Stimulated activated naive CD4-positive, alpha-beta T cell (primary cell): ENCODE measurements at regions not wholly inside any gene's neighbourhood (a gene's known extent, or its start where the extent isn't known, plus 50 kb on each side); places are given as distances from the start of the nearest gene placed in this dataset.

Experiments
- DNase-seq, 6 experiments: peaks; one replicate each; lab custom pipeline; 2025; lab: John Stamatoyannopoulos, UW

DNA sequence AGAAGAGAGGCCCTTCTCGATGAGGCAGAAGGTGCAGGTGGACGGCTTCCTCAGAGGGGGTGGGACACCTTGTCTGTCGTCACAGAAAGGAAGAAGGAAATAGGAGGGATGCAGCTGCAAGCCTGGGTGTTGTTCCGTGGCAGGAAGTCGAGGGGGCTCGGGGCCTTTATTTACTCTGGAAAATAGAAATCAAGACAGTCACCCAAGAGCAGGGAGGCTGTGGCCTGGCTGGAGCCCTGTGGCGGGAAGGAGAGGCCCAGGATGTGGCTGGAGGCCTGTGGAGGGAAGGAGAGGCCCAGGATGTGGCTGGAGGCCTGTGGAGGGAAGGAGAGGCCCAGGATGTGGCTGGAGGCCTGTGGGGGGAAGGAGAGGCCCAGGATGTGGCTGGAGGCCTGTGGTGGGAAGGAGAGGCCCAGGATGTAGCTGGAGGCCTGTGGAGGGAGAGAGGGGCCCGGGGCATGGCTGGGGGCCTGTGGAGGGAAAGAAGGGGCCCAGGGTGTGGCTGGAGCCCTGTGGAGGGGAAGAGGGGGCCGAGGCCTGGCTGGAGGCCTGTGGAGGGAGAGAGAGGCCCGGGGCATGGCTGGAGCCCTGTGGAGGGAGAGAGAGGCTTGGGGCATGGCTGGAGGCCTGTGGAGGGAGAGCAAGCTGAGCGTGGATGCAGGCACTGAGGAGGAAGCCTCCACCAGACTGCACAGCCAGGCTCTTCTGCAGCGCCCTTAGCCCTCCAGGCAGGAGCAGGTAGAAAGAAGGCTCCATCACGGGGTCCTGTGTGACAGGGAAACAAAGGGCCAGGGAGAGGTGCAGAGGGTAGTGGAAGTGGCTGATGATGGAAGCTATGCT is 97.3 kb upstream of the SFMBT2 start:
- DNase-seq: peak in 3 of 6 experiments; percentile 22 to 57 (median 50)

DNA sequence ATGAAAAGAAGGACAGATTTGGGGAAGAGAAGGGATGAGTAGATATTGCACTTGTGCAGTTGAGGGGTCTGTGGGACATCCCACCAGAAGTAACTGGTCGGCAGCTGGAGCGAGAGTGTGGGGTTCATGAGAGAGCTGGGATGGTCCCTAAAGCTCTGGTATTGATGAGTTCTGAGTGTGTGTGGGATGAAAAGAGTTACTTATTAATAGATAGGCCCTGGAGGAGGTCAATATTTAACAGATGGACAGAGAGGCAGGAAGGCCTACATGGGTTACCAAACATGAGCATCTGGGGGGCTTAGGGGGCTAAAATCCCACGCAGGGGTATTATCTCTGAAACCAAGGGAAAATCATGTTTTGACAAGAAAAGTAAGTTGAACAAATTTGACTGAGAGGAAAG is 95.7 kb upstream of the SFMBT2 start:
- no peak for DNase-seq

DNA sequence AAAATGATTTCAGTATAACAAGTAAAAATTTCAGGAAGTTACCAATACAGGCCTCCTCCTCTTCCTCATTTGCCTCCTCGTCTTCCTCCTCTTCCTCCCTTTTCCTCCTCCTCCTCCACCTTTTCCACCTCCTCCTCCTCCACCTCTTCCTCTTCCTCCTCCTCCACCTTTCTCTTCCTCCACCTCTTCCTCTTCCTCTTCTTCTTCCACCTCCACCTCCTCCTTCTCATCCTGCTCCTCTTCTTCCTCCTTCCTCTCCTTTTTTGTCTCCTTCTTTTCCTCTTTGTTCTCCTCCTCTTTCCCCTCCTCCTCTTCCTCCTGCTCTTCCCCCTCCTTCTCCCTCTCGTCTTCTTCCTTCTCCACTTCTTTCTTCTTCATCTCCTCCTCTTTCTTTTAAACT is 94.4 kb upstream of the SFMBT2 start:
- DNase-seq: no peak

DNA sequence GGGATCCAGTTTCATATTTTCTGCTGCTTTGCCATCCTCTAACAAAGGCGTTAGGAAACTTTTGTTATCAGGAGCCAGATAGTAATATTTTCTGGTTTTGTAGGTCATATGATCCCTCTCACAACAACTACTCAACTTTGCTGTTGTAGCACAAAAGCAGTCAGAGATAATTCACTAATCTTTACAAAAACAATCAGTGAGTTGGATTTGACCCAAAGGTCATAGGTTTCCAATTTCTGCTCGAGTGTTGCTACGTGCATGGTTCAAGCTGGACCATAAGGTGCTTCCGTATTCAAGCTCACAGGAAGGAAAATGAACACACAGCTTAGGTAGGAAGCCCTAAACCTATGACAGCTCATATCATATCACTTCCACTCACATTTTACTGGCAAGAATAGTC is 92.4 kb upstream of the SFMBT2 start:
- no peak for DNase-seq

DNA sequence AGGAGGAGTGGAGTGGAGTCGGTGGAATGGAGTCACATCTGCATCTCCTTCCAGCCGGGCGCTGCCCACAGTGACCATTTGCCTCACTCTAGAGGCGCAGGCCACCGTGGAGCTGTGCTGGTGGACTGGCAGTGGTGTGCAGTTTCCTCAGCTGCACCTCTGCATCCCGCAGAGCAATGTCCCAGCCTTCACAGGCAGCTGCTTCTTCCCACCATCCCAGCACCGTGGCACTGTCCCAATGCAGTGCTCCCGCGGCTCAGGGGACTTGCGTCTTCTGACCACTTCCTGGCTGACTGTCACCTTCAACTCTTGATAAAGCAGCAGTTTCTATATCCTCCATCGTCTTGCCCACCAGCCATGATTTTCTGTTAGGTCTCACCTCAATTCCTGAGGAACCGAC is 90.3 kb upstream of the SFMBT2 start:
- DNase-seq: no peak

DNA sequence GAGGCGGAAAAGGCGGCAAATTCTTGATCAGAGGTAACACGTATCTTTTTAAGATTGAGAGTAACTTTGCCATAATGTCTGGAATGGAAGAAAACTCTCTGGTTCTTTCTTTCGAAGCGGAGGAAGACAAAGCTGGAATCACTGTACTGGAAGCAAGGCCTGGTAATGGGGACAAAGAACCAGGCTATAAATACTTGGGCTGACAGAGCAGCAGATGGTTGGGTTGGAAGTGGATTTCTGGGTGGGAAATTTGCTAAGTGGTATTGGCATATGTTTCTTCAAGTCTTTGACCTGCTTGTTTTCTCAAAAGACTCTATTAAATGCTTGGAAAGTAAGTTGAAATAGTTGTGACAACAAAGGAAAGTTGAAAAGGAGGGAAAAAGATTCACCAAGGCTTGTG is 87.3 kb upstream of the SFMBT2 start:
- DNase-seq: no peak

DNA sequence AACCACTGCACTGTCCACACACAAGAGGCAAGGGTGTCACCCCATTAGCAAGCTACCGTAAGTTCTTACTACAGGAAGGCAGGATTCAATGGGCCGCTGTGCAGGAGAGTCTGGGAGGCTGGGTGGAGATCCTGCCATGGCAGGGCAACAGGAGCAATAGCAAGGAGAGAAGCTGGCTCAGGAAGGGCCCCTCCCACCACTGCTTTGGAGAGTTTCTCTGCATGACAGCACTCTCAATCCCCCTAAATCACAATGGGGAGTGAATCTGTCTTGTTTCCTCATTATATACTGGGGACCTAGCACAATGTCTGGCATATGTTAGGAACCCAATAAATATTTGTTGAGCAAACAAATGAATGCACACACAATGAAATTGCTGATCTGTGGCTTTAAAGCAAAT is 83.2 kb upstream of the SFMBT2 start:
- no peak for DNase-seq

DNA sequence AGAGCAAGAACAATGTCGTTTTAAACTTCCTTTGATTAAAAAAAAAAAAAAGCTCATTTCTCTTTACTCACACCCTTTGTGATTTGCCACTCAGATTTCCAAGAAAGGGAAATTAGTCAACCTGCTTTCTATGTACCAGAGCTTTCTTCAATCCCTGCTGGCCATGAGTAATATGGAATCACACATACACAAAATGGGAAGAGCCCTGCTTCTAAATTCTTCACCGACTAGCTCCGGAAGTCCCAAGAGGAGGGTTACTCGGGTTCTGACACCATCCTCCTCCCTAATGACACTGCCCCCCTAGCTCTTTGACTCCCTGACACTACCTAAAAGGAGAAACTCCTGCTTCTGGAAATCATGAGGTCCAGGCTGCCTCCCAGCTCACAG is 81.8 kb upstream of the SFMBT2 start:
- DNase-seq: no peak

DNA sequence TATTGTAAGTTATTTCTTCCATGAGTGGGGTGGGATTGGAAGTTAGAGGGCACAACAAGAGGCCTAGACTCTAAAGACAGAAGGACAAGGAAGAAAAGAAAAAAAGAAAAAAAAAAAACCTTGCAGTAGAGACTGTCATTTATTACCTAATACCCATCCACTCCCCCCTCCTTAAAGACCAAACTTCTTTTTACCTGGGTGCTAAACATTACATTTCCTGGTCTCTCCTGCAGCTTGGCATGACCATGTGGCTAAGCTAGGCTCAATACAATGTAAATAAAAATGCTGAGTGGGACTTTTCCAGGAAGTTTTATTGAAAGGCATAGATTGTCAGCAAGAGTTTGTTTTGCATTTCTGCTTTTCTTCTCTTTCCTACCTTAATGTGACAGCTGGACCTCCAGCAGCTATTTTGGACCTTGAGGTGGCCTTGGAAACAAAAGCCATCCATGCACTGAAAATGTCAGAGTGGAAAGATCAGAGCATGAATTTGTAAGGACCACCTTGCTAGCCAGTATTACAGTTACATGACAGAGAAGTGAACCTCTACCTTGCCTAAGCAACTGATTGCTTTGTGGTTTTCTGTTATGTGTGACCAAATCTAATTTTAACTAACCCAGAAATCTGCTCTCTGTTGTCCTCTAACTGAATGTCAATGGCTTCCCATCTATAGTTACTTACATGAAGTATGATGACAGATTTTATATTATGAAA is 81.3 kb upstream of the SFMBT2 start:
- DNase-seq: no peak

DNA sequence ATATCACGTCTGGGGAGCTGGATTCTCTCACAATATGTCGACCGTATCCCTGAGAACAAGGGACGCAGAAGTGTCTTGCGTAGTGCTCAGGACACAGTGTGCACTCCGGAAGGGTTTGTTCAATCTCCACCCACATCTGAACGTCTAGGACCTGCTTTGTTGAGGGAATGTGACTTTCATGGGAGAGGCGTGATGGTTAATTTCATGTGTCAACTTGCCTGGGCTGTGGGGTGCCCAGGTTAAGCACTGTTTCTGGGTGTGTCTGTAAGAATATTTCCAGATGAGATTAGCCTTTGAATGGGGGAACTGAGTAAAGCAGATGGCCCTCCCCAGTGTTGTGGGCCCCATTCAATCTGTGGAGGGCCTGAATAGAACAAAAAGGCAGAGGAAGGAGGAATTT is 80.4 kb upstream of the SFMBT2 start:
- no peak for DNase-seq

DNA sequence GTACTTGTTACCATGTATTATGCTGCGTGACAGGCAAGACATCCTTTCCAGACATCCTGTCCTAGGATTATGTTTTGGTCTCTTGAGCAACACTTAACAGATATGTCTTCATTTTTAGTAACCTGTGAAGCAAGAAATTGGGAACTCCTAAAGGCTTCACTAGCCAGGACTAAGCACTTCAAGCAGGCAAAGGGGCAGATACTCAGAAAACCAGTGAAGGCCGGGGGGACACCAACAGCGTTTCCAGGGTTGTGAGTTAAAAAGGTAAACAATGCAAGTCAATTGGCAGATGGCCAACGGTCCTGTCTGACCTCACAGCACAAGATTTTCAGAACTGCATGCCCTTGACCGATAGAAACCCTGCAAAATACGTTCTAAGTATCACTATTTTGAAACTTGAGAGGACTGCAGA is 77.6 kb upstream of the SFMBT2 start:
- DNase-seq: no peak

DNA sequence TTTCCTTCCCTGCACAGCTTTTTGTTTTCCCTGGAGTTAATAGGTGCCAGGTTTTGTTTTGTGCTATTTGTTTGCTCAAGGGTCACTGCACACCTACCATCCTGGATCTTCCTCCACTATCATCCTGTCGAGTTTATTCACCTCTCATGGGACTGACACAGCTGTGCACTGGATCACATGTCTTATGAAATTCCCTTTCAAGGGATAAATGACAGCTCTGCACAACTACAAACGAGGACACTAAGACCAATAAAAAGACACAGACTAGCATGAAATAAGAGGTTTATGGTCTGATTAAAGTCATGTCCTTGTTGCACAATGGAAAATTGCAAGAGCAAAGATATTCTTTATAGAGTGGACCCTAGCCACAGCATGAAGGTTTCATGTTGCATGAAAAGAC is 76.7 kb upstream of the SFMBT2 start:
- DNase-seq: no peak

DNA sequence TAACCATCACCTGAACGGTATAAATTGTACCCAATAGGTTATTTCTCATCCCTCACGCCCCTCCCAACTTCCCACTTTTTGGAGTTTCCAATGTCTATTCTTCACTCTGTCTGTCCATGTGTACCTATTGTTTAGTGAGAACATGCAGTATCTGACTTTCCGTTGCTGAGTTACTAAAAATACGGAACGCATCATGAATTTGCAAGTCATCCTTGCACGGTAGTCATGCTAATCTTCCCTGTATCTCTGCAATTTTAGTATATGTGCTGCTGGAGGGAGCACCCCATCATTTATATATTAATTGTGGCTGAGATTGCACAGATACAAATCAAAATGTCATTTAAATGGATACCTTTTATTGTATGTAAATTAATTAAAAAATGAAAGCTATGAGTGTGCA is 75.7 kb upstream of the SFMBT2 start:
- DNase-seq: no peak

DNA sequence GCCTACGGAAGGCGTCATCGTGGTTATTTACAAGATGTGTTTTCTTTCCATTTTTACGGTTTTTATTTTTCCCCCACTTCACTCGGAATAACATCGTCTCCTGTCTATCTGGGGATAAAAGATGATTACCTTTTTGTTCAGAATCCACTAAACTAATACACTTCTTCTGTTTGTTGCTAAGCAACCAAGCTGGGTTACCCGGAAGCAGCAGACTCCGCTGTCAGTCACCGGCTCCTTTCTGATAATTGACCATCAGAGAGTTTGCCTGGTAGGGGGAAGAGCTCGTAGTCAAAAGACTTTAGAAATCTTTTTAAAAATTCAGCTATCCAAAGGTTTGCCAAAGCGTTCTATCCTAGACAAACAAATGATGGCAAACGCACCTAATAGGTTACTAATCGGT is 75.0 kb upstream of the SFMBT2 start:
- DNase-seq: no peak

DNA sequence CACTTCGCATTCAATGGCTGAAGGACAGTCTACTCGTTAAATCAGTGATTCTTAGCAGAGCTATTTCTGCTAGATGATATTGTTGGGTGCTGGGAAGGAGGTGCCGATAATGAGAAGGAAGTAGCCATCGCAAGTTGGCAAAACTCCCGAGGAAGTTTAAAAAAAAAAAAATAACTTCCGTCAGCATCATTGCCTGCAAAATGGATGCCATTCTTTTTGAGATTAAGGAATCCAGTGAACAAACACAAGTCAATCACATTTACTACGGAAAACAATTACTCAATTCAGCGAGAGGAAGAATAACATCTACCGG is 74.4 kb upstream of the SFMBT2 start:
- peak in 3 of 6 experiments; percentile 18 to 56 (median 54) for DNase-seq

DNA sequence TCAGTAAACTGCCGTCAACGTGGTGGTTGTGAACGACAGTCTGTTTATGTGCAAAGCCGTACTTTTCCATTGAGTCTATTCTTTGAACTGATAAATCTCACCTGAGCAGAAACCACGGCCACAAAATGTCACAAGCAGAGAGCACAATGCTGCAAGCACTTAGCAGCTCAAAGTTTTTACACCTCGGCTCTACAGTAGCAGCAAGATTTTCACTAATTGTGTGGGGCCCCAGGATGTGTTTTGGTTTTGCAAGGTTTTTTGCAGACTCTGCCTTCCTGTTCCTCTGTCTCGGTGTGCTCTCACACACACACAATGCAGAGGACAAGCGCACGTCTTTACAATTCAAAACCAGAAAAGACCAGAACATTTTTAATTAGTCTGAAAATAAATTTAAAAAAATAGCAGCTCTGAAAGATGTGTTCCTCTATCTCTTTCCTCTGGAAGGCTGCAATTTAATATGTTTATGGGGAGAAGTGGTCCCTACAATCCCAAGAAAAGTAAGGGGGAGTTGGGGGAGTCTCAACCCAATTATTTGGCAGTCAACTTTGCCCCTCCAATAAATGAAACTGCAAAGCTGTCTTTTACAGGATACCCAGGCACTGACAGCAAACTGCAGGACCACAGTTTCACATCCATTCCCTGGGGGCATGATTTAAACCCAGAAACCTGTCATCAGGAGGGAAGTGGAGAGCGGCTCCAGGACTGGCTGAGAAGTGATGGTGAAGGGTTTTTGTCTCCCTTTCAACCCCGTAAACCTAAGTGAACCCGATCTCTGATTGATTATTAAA is 73.8 kb upstream of the SFMBT2 start:
- peak; percentile 29 to 86 (median 64) for DNase-seq

DNA sequence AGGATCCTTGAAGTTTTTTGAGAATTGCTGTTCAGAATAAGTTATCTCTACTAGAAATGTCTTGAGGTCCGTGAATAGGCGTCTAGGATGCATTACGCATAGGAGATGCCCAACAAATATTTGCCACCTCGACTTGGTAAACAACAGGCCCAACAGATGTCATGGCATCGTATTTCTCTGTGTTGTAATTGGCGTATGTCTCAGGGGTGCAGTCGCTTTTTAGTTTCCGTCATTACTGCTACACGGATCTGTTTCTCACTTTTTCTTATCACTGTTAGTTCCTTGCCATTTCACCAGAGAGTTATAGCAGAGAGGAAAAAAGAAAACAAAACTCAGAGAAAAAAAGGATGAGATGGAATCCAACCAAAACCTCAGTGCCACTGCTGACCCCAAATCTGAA is 73.0 kb upstream of the SFMBT2 start:
- peak in 3 of 6 experiments; percentile 19 to 62 (median 46) for DNase-seq

DNA sequence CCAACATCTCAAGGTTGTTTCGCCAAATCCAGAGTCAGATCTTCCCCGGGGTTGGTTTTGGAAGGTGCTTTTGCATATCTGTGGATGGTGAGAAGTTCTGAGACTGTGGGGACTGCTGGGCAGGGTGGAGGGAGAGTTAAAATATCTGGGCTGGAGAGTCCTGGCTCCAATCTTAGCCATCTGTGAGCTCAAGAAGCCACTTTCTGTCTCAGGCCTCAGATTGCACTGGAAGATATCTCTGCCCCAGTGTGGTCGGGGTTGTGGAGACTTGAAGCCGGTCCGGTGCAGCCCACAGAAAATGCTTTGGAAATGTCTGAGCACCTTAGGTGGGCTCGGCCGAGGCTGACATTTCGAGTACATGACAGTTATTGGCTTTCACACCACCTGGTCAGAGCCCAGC is 72.2 kb upstream of the SFMBT2 start:
- no peak for DNase-seq

DNA sequence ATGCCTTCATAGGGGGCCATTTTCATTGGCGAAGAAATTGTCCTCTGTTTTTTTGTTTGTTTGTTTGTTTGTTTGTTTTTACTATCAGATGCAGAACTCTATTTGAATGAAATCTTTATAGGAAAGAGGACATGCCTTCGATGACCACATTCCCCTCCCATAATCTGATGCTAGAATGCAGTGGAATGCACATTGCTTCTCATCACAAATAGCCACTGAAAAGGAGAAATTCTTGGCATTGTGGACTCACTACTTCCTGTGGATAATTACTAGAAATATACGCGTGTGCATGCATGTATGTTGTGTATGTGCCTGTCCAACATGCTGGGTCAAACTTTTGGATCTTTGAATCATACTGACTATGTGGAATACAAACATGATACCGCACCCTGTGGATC is 70.5 kb upstream of the SFMBT2 start:
- DNase-seq: no peak

DNA sequence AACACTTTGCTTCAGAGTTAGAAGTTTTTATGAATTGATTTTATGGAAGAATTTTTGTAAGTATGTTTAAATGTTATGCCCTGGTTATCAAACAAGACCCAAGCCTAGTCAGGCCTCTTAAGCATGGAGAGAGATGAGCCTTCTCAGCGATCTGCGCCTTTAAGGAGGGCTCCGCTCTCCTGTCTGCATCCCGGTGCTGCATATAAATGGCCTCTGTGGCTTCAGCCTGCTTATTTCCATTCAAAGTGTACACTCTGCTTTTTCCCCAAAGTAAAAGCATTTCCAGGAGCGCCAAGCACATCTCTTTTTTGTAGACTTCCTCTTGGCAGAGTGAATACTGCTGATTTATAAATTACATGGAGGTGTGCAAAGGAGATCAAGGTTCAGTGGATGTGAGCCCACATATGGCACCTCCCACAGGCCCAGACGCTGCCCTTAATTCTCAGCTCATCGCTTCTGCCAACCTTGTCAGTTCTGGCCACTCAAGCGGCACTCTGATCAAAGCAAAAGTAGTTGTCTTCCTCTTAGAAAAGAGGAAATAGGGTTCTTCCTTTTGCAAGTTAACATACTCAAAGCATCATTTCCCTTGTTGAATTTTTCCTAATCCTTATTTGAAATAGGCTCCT is 70.0 kb upstream of the SFMBT2 start:
- peak in 1 of 6 experiments; percentile 38 for DNase-seq

DNA sequence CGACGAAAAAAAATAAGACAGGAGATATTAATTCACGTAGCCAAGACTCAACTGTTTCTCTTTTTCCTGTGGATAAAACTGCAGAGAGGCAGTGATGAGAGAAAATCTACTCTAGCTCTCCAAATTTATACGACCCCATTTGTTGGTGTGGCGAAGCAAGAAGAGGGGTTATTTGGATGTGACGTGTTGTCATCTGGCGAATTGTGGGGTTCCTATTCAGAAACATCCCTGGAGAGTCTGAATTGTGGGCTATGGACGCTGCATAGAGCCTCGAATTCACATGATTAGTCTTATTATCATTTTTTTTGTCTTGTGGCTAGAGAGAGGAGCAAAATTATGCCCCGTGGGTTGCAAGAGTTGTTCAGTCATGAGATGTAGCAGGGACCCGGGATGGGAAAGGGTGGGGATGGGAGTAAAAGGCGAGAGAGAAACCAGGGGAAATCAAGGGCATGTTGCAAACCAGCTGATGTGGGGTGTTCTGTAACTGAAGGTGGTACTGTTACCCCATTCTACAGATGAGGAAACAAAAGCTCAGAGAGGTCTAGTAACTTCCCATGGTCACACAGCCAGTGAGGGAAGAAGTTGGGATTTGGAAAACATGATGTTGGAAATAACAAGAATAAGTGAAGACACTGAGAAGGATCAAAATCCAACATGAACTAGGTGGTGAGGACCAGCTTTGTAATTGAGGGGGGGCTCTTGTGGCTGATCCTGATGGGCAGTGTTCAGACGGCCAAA is 69.2 kb upstream of the SFMBT2 start:
- no peak for DNase-seq
